ENCODE measurements at regions not wholly inside any gene's neighbourhood (a gene's known extent, or its start where the extent isn't known, plus 50 kb on each side); places are given as distances from the start of the nearest gene placed in this dataset.

DNA sequence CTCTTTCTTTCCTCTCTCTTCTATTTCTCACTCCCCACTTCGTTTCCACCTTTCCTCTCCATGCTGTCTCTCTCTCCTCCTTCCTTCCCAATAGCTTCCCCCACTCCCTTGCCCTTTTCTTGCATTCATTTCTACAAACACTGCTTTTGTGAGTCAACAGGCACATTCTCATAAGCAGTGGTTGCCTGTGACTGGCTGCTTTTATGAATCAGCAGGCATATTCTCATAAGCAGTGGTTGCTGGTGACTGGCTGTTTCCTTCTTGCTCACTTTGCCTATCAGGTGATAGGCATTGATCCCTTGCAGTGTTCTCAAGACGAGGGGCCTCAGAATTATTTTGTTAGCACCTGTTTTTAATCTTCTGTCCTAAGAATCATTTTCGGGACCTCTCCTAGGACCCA is 116.1 kb upstream of the ACTBL2 start:
- Histone ChIP-seq H3K4me3 (ENCODE audit: low read depth, low read length) (no peak overlapping the region), H3K9me3 (ENCODE audit: control insufficient read depth, insufficient read depth, low read length) (no peaks in the 10 kb centered on the region; the same call in 1 of the 2 replicates), H3K27me3 (ENCODE audit: control insufficient read depth, insufficient read depth, low read length) (no peaks in the 10 kb centered on the region), H3K27ac (ENCODE audit: low read depth, low read length) (peak overlapping the region; percentile 33)
- no peak for TF ChIP-seq CTCF (IDR thresholded peaks at IDR 0.05; ENCODE audit: low read depth, low read length)
- ChIA-PET CTCF (no interaction called here), POLR2A (no interaction called here)
- DNase-seq (ENCODE audit: low read depth, low spot score): peak; percentile 65

GRCh38 chr5:57598097-57598496 is 115.5 kb upstream of the ACTBL2 start:
- TF ChIP-seq CTCF (IDR thresholded peaks at IDR 0.05; ENCODE audit: low read depth, low read length): no peak
- no peaks in the 10 kb centered on the region for H3K27me3 ChIP-seq (ENCODE audit: control insufficient read depth, insufficient read depth, low read length)
- POLR2A ChIA-PET: no interaction called here
- H3K4me3 ChIP-seq (ENCODE audit: low read depth, low read length): no peak overlapping the region
- DNase-seq (ENCODE audit: low read depth, low spot score): no peak
- no peaks in the 10 kb centered on the region; the same call in 1 of the 2 replicates for H3K9me3 ChIP-seq (ENCODE audit: control insufficient read depth, insufficient read depth, low read length)
- peak overlapping the region; percentile 33 for H3K27ac ChIP-seq (ENCODE audit: low read depth, low read length)
- CTCF ChIA-PET: no interaction called here

DNA sequence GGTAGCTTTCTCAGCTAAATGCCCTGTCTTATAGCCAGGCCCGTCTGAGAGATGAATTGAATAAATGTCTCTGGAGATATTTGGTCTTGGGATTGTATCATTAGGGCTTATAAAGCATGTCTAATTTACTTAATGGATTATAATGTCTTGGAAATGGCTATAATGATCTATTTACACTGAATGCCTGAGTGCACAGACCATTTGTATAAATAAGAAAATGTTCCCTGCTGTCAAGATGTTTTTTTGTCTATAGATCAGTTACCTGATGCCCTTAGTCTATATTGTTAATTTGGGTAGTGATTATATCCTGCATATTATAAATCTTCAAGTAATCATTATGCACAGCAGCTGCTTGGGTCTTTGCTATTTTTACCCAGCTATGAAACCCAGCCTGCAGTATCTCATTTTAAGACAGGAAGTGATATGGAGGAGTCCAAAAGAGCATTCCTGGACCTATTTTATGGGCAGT is 112.9 kb upstream of the ACTBL2 start:
- POLR2A ChIA-PET: no interaction called here
- H3K27ac ChIP-seq (ENCODE audit: low read depth, low read length): no peak overlapping the region
- no peaks in the 10 kb centered on the region; the same call in 1 of the 2 replicates for H3K9me3 ChIP-seq (ENCODE audit: control insufficient read depth, insufficient read depth, low read length)
- no peak for DNase-seq (ENCODE audit: low read depth, low spot score)
- no peak for TF ChIP-seq CTCF (IDR thresholded peaks at IDR 0.05; ENCODE audit: low read depth, low read length)
- CTCF ChIA-PET: no interaction called here
- no peaks in the 10 kb centered on the region for H3K27me3 ChIP-seq (ENCODE audit: control insufficient read depth, insufficient read depth, low read length)
- H3K4me3 ChIP-seq (ENCODE audit: low read depth, low read length): no peak overlapping the region

DNA sequence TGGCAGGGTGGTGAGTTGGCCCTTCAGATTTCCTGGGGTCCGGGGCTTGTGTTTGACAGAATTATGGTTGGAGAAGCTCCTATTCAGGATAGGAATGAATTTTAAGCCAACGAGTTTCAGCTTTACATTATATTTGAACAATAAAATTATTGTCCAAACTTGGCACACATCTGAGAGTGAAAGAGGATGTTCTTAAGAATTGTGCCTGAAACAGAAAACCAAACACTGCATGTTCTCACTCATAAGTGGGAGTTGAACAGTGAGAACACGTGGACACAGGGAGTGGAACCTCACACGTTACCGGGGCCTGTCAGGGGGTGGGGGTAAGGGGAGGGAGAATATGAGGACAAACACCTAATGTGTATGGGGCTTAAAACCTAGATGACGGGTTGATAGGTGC is 111.8 kb upstream of the ACTBL2 start:
- H3K27me3 ChIP-seq (ENCODE audit: control insufficient read depth, insufficient read depth, low read length): no peaks in the 10 kb centered on the region
- no peaks in the 10 kb centered on the region; the same call in 1 of the 2 replicates for H3K9me3 ChIP-seq (ENCODE audit: control insufficient read depth, insufficient read depth, low read length)
- POLR2A ChIA-PET: no interaction called here
- DNase-seq (ENCODE audit: low read depth, low spot score): no peak
- CTCF ChIA-PET: interaction anchor here (0.9 kb wide), 1 partner anchor 867 kb away, joined by 4 read pairs; no protein-coding TSS in a partner anchor
- no peak for TF ChIP-seq CTCF (IDR thresholded peaks at IDR 0.05; ENCODE audit: low read depth, low read length)
- H3K27ac ChIP-seq (ENCODE audit: low read depth, low read length): no peak overlapping the region
- no peak overlapping the region for H3K4me3 ChIP-seq (ENCODE audit: low read depth, low read length)

GRCh38 chr5:57592236-57592635 is 109.6 kb upstream of the ACTBL2 start:
- Histone ChIP-seq H3K9me3 (ENCODE audit: control insufficient read depth, insufficient read depth, low read length) (no peaks in the 10 kb centered on the region), H3K27me3 (ENCODE audit: control insufficient read depth, insufficient read depth, low read length) (no peaks in the 10 kb centered on the region), H3K4me3 (ENCODE audit: low read depth, low read length) (no peak overlapping the region), H3K27ac (ENCODE audit: low read depth, low read length) (no peak overlapping the region)
- DNase-seq (ENCODE audit: low read depth, low spot score): no peak
- TF ChIP-seq CTCF (IDR thresholded peaks at IDR 0.05; ENCODE audit: low read depth, low read length): no peak
- ChIA-PET CTCF (interaction anchor here (1.0 to 1.4 kb wide), 2 partner anchors 23 to 869 kb away, joined by 4 to 5 read pairs; no protein-coding TSS in a partner anchor), POLR2A (no interaction called here)
